Left forelimb (tissue), 1 donor: ENCODE measurements at regions not wholly inside any gene's neighbourhood (a gene's known extent, or its start where the extent isn't known, plus 50 kb on each side); places are given as distances from the start of the nearest gene placed in this dataset.

Experiments
- DNase-seq: peaks from one replicate; pipeline ENCODE4 v3.0.0-alpha.2; 2018; ENCODE audit warnings: low spot score

GRCh38 chr9:81532251-81532650 is 157.1 kb downstream of the TLE1 start:
- no peak for DNase-seq

DNA sequence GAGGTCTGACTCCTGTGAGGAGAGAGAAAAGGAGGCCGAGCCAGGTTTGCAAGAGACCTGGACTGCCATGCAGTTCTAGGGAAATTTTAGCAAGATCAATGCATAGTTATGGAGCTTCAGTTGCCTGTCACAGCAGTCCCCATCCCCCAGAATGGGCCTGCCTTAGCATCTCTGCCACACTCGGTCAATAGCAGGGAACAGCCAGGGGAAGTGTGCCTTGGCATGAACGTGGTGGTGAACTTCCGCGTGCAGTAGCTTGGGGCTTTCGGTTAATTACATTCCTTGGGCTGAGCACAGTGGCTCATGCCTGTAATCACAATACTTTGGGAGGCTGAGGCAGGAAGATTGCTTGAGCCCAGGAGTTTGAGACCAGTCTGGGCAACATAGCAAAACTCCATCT is 157.8 kb downstream of the TLE1 start:
- no peak for DNase-seq

- DNase-seq: no peak
Observed at GRCh38 chr9:81530846-81531245, 158.5 kb downstream of the TLE1 start.

DNA sequence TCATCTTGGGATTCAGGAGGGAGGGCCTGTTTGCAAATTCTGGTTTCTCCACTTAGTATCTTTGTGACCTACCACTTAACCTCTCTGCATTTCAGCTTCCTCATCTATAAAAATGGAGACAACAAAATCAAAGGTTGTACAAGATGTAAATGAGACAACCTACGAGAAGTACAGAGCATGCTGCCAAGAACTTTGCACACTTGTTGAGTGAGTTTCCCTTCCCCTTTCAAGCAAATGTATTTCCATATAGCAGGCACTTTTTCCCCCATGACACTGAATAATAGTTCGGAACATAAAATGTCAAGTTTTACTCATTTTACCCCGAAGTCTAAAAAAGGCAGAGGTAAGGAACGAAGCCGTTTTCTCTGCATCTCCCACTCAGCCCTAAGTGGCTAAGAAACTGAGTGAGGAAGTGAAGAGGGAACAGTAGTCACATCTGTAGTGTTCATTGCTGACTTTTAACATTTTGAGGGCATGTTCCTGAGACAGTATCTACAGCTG is 159.0 kb downstream of the TLE1 start:
- DNase-seq: no peak

- DNase-seq: no peak
Observed at GRCh38 chr9:81529556-81530193, 159.7 kb downstream of the TLE1 start.

DNA sequence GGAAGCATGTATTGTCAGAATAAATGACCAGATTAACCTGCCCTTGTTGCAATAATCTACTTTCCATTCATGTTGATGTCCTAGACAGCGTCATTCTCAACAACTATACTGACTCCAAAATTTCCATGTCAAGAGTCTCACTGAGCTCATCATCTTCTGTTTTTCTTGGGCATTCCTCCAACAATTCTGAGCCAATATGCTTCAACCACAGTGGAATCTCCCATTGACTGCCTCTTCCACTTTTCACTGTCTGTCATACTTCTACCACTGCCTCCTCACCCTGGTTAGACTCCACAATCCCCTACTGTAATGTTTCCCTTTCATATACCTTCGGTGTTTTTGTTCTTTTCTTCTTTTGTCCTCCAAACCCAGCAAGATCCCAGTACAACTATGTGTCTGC is 162.8 kb downstream of the TLE1 start:
- no peak for DNase-seq

- no peak for DNase-seq
Observed at GRCh38 chr9:81522716-81523551, 166.4 kb downstream of the TLE1 start.

DNA sequence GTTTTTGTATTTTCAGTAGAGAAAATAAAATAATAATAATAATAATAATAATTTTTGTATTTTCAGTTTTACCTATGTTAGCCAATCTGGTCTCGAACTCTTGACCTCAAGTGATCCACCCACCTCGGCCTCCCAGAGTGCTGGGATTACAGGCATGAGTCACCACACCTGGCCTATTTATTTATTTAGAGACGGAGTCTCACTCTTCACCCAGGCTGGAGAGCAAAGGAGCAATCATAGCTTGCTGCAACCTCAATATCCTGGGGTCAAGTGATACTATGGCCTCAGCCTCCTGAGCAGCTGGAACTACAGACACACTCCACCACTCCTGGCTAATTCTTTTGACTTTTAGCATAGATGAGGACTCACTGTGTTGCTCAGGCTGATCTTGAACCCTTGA is 167.5 kb downstream of the TLE1 start:
- no peak for DNase-seq

DNA sequence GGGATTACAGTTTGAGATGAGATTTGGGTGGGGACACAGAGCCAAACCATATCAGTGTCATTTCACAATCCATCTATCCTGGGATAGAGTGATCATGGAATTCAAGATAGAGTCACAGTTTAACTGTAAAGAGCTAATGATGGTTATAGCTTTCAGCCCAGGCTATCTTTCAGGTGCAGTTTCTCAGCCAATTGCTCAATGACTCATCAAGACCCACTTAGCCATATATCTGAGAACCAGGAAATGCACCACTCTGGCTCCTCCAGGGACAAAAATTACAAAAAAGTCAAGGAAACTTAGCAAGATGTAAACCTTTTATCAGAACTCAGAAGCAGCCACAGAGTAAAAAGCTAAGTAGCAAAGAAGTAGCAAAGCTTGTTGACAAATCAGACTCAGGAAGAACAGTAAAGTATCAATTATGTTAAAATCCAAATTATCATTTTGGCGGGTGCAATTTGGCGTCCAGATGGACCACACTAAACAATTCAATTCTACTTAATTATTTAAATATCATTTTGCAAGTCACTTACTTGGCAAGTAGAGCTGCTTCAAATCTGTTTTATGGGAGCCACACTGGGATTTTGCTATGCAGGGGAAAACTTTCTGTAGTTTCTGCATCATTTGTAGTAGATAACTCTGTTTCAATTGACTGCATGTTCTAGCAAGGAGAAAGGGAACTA is 169.4 kb downstream of the TLE1 start:
- no peak for DNase-seq

GRCh38 chr9:81517954-81518353 is 171.4 kb downstream of the TLE1 start:
- no peak for DNase-seq

GRCh38 chr9:81513059-81513458 is 176.3 kb downstream of the TLE1 start:
- DNase-seq: no peak

DNA sequence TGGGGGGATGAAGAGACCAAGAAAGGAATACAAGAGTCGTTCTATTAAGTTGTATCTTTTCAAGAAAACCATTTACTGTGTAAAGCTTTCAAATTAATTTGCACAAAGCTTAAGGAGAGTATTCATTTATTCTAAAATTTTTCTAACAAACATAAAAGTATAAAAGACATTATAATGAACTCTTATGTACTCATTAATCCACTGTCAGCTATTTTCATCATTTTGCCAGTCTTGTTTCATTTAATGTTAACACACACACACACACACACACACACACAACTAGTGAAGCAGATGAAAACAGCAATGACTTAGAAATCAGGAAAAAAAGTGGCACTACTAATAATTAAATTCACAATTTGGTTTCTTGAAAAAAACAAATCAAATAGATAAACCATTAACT is 176.7 kb downstream of the TLE1 start:
- DNase-seq: no peak

DNA sequence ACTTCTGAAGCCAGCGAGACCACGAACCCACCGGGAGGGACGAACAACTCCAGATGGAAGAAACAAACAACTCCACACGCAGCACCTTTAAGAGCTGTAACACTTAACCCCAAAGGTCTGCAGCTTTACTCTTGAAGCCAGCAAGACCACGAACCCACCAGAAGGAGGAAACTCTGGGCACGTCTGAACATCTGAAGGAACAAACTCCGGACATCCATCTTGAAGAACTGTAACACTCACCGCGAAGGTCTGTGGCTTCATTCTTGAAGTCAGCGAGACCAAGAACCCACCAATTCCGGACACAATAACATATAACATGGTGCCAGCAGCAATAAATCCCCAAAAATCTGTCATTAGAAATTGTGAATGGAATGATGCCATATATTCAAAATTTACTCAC is 180.9 kb downstream of the TLE1 start:
- DNase-seq: no peak

GRCh38 chr9:81506941-81507864 is 182.1 kb downstream of the TLE1 start:
- no peak for DNase-seq

- no peak for DNase-seq
Observed at GRCh38 chr9:81499594-81499993, 189.8 kb downstream of the TLE1 start.

DNA sequence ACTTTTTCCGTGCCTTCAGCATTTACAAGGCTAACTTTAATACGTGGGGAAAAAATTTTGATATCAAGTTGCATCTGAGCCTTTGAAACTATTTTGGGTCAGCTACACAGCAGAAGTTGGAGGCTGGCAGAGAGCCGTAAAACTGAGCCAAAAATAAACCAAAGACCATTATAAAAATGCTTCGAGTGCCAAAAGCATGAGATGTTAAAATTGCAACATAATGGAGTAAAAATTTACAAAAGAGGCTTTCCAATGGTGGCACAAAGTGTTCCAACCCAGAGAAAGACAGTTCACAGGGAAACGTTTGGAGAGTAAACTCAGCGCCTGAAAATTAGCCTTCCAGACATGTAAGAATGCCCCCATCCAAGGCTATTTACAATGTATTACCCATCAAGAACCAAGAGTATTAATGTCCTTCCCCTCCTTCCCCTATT is 190.3 kb downstream of the TLE1 start:
- no peak for DNase-seq

- DNase-seq: no peak
Observed at GRCh38 chr9:81498576-81498975, 190.8 kb downstream of the TLE1 start.

- no peak for DNase-seq
Observed at GRCh38 chr9:81497091-81497490, 192.3 kb downstream of the TLE1 start.

DNA sequence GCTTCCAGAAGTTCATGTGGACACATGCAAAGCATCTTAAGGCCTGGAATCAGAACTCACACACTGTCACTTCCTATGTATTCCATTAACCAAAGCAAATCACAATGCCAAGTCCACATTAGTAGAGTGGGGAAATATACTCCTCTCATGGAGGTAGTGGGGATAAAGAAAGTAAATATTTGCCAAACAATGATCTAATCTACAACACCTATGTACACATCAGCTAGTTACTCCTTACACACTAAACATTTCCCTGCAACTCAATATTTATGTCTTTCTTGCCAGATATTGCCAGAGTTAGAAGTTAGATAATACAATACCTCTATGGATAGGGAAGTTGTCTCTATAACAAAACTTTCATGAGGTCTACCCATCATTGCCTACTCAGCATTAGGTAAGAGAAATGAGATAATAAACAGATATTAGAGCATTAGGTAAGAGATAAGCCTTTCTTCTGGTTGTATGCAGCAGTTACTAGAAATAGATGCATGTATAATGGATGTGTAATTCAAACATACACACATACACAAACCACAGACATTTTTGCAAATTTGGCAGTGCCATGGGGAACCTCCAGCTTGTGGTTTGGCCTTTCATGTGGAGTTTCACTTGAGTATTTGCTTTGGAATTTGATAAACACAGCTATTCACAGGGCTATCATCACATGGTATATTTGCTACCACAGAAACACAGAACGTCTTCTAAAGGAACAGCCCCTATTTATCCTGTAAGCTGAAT is 196.5 kb downstream of the TLE1 start:
- no peak for DNase-seq

GRCh38 chr9:81490605-81491331 is 198.6 kb downstream of the TLE1 start:
- no peak for DNase-seq
